ENCODE measurements at regions not wholly inside any gene's neighbourhood (a gene's known extent, or its start where the extent isn't known, plus 50 kb on each side); places are given as distances from the start of the nearest gene placed in this dataset.

GRCh38 chr4:13678186-13678924 lies 50.8 kb upstream of the BOD1L1 start:
- 80% methylated on average over 3 of the region's 3 CpGs for WGBS
- Histone ChIP-seq H3K27ac (no peak overlapping the region), H3K4me1 (no peaks in the 10 kb centered on the region), H3K27me3 (no peaks in the 10 kb centered on the region), H3K9me3 (no peaks in the 10 kb centered on the region), H3K4me3 (no peak overlapping the region), H3K36me3 (no peaks in the 10 kb centered on the region)
- DNase-seq (ENCODE audit: low spot score in 2 of 2), result no peak
- no peak for TF ChIP-seq POLR2AphosphoS5 (IDR thresholded peaks at IDR 0.05)
- TF ChIP-seq POLR2A (IDR thresholded peaks at IDR 0.05), result no peak
- TF ChIP-seq EP300 (IDR thresholded peaks at IDR 0.05), result no peak
- no peak for TF ChIP-seq CTCF (IDR thresholded peaks at IDR 0.05)

DNA sequence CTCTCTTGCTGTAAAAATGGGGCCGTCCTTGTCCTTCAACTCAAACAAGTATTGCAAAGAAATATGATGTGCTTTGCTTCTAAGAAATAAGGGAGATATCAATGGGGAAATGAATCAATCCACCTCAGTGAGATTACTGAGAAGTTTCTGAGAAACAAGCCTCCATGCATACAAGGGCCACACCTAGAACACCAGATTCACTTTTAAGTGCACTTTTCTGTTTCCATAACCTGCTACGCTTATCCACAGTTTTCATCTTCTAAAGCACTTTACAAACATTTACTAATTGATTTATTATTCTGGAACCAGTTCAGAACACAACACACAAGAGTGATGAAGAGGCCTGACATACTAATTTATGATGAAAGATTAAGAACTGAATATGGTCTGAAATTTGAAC lies 54.0 kb upstream of the BOD1L1 start:
- DNase-seq (ENCODE audit: low spot score in 2 of 2), result no peak
- Histone ChIP-seq H3K9me3 (peaks cover 2% of the 10 kb centered on the region), H3K27me3 (no peaks in the 10 kb centered on the region), H3K4me1 (no peaks in the 10 kb centered on the region), H3K27ac (no peak overlapping the region), H3K4me3 (no peak overlapping the region), H3K36me3 (no peaks in the 10 kb centered on the region)
- TF ChIP-seq EP300 (IDR thresholded peaks at IDR 0.05) (no peak), POLR2AphosphoS5 (IDR thresholded peaks at IDR 0.05) (no peak), CTCF (IDR thresholded peaks at IDR 0.05) (no peak)
- 59% methylated on average over 2 of the region's 2 CpGs for WGBS

DNA sequence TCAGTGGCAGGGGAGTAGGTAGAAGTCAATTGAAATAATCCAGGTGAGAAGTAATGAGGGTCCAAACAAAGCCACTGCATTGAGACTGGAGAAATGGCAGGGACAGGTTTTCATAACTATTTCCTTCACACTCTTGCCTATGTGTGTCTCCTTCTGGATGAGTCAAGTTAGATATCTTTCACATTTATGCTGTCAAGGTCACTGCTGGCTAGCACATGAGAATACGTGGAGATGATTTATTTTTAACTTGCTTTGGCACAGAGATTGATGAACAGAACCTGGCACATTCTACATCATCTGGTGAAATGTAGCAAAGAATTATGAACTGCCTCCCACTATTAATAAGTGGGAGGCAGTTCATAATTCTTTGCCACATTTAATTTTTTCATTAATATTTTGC lies 66.7 kb upstream of the BOD1L1 start:
- DNase-seq (ENCODE audit: low spot score in 2 of 2), result no peak
- H3K27ac ChIP-seq, result no peak overlapping the region
- H3K9me3 ChIP-seq, result no peaks in the 10 kb centered on the region
- H3K27me3 ChIP-seq, result no peaks in the 10 kb centered on the region
- no peak for TF ChIP-seq POLR2AphosphoS5 (IDR thresholded peaks at IDR 0.05)
- TF ChIP-seq EP300 (IDR thresholded peaks at IDR 0.05), result no peak
- TF ChIP-seq POLR2A (IDR thresholded peaks at IDR 0.05), result no peak
- no peak for TF ChIP-seq CTCF (IDR thresholded peaks at IDR 0.05)
- 26% methylated on average over 1 of the region's 1 CpG for WGBS
- no peaks in the 10 kb centered on the region for H3K36me3 ChIP-seq
- H3K4me3 ChIP-seq, result no peak overlapping the region
- no peaks in the 10 kb centered on the region for H3K4me1 ChIP-seq

- no peaks in the 10 kb centered on the region for H3K36me3 ChIP-seq
- no peaks in the 10 kb centered on the region for H3K27me3 ChIP-seq
Observed at GRCh38 chr4:13698296-13698695, 70.8 kb upstream of the BOD1L1 start.

More at GRCh38 chr4:13698296-13698695, 70.8 kb upstream of the BOD1L1 start:
- Histone ChIP-seq H3K4me3 (no peak overlapping the region), H3K27ac (no peak overlapping the region), H3K9me3 (no peaks in the 10 kb centered on the region), H3K4me1 (peaks cover 10% of the 10 kb centered on the region)
- DNase-seq (ENCODE audit: low spot score in 2 of 2), result no peak
- WGBS, result 89% methylated on average over 2 of the region's 2 CpGs
- TF ChIP-seq POLR2A (IDR thresholded peaks at IDR 0.05) (no peak), EP300 (IDR thresholded peaks at IDR 0.05) (no peak), POLR2AphosphoS5 (IDR thresholded peaks at IDR 0.05) (no peak), CTCF (IDR thresholded peaks at IDR 0.05) (no peak)
